CD4-positive, alpha-beta T cell (primary cell): ENCODE measurements at regions not wholly inside any gene's neighbourhood (a gene's known extent, or its start where the extent isn't known, plus 50 kb on each side); places are given as distances from the start of the nearest gene placed in this dataset.

Experiments
- ATAC-seq: fragments of 200-7000 bp; cut with Tn5 transposase; one replicate; pipeline ENCODE4 v1.10.0; 2022; ENCODE audit warnings: mild to moderate bottlenecking; ENCODE audit not compliant: poor library complexity
- CTCF ChIA-PET: fragments of 350-600 bp; sonication (Branson Sonifier 250); formaldehyde crosslinking; loops from one replicate; lab custom pipeline; 2021; ENCODE audit warnings: antibody characterized with exemption, inconsistent platforms; lab: Charles Lee
- POLR2A ChIA-PET: fragments of 350-600 bp; sonication (Branson Sonifier 250); formaldehyde crosslinking; loops from one replicate; lab custom pipeline; 2021; ENCODE audit warnings: antibody characterized with exemption, inconsistent platforms; lab: Charles Lee
- DNase-seq, 14 experiments: peaks; one replicate each; pipeline ENCODE4 v3.0.0-alpha.2; 2013 to 2020; ENCODE audit warnings: mixed read lengths in 2 of 14
- H3K27ac ChIP-seq, 2 donors: one replicate each; pipeline versions ENCODE4 v1.5.1 to v1.7.0; 2013; ENCODE audit warnings: low read length in 2 of 2, low read depth in 1 of 2, mild to moderate bottlenecking in 1 of 2
- H3K27me3 ChIP-seq, 2 experiments: 1 replicate in 1 of 2; 2 replicates in 1 of 2; pipeline versions ENCODE4 v1.6.1 to v1.7.0; 2013; ENCODE audit warnings: low read length in 2 of 2, control low read depth in 1 of 2, mild to moderate bottlenecking in 1 of 2, moderate library complexity in 1 of 2; ENCODE audit not compliant: insufficient read depth in 2 of 2, control insufficient read depth in 1 of 2
- H3K36me3 ChIP-seq: one replicate; pipeline ENCODE4 v1.6.1; 2013; ENCODE audit warnings: low read length, control low read depth; ENCODE audit not compliant: insufficient read depth
- H3K4me1 ChIP-seq: one replicate; pipeline ENCODE4 v1.6.1; 2013; ENCODE audit warnings: low read length, control low read depth; ENCODE audit not compliant: insufficient read depth
- H3K4me3 ChIP-seq: one replicate; pipeline ENCODE4 v1.5.1; 2013; ENCODE audit warnings: mild to moderate bottlenecking, low read length, moderate library complexity
- H3K9me3 ChIP-seq, 2 experiments: 1 replicate in 1 of 2; 2 replicates in 1 of 2; pipeline versions ENCODE4 v1.6.1 to v1.7.0; 2013; ENCODE audit warnings: low read length in 2 of 2, mild to moderate bottlenecking in 2 of 2, control low read depth in 1 of 2, moderate library complexity in 1 of 2; ENCODE audit not compliant: control insufficient read depth in 1 of 2, insufficient read depth in 1 of 2
- H3K27ac Mint-ChIP-seq: one replicate; pipeline ENCODE4 v1.8.0; 2020; ENCODE audit warnings: mixed read lengths
- H3K27me3 Mint-ChIP-seq: one replicate; pipeline ENCODE4 v1.8.0; 2021; ENCODE audit warnings: mixed read lengths
- H3K36me3 Mint-ChIP-seq: one replicate; pipeline ENCODE4 v1.8.0; 2021; ENCODE audit warnings: low read depth, mixed read lengths
- H3K4me1 Mint-ChIP-seq: one replicate; pipeline ENCODE4 v1.8.0; 2021; ENCODE audit warnings: low read depth, mixed read lengths
- H3K4me3 Mint-ChIP-seq: one replicate; pipeline ENCODE4 v1.8.0; 2020; ENCODE audit warnings: mild to moderate bottlenecking, mixed read lengths
- H3K9me3 Mint-ChIP-seq: one replicate; pipeline ENCODE4 v1.8.0; 2020; ENCODE audit warnings: mixed read lengths
- CTCF ChIP-seq: fragments of 200-600 bp; IDR thresholded peaks from one replicate; pipeline ENCODE4 v1.8.0; 2022; ENCODE audit warnings: antibody characterized with exemption, mild to moderate bottlenecking
- intact Hi-C, 2 experiments: fragments of 100-400 bp; cut with DNase I in 1 of 2; cut with micrococcal nuclease in 1 of 2; formaldehyde crosslinking; loops; one replicate each; pipeline versions ENCODE4 v1.15.1 to v1.9.0; 2023 to 2025; cut with DNase I, micrococcal nuclease

GRCh38 chr2:9771481-9772017, 71.7 kb upstream of the TAF1B start:
- Histone ChIP-seq H3K4me1 (peaks cover 22% of the 10 kb centered on the region), H3K36me3 (no peaks in the 10 kb centered on the region), H3K27ac (no peak overlapping the region), H3K27me3 (no peaks in the 10 kb centered on the region), H3K4me3 (no peak overlapping the region), H3K9me3 (no peaks in the 10 kb centered on the region)
- no peaks in the 10 kb centered on the region for H3K27me3 Mint-ChIP-seq
- intact Hi-C loops, result no loop called here
- POLR2A ChIA-PET, result no interaction called here
- DNase-seq, result no peak
- no peak overlapping the region for H3K27ac Mint-ChIP-seq
- no peaks in the 10 kb centered on the region for H3K36me3 Mint-ChIP-seq
- peaks cover 5% of the 10 kb centered on the region for H3K4me1 Mint-ChIP-seq
- H3K9me3 Mint-ChIP-seq, result no peaks in the 10 kb centered on the region
- ATAC-seq, result no peak
- H3K4me3 Mint-ChIP-seq, result no peak overlapping the region
- TF ChIP-seq CTCF, result no peak
- CTCF ChIA-PET, result interaction anchor here (1.9 to 2.0 kb wide), 2 partner anchors 11 to 17 kb away, joined by 4 to 11 read pairs; no protein-coding TSS in a partner anchor

GRCh38 chr2:9772035-9772998, 71.0 kb upstream of the TAF1B start:
- Mint-ChIP-seq H3K4me1 (peaks cover 5% of the 10 kb centered on the region), H3K27ac (no peak overlapping the region), H3K36me3 (no peaks in the 10 kb centered on the region), H3K27me3 (no peaks in the 10 kb centered on the region), H3K9me3 (no peaks in the 10 kb centered on the region), H3K4me3 (no peak overlapping the region)
- ChIA-PET CTCF (no interaction called here), POLR2A (no interaction called here)
- Histone ChIP-seq H3K27ac (no peak overlapping the region), H3K9me3 (no peaks in the 10 kb centered on the region), H3K27me3 (no peaks in the 10 kb centered on the region), H3K4me3 (no peak overlapping the region), H3K36me3 (no peaks in the 10 kb centered on the region), H3K4me1 (peaks cover 23% of the 10 kb centered on the region)
- TF ChIP-seq CTCF, result no peak
- ATAC-seq (no peak), DNase-seq (no peak)
- intact Hi-C loops, result no loop called here

GRCh38 chr2:9772999-9773902, 70.0 kb upstream of the TAF1B start:
- DNase-seq (no peak), ATAC-seq (no peak)
- Histone ChIP-seq H3K27ac (no peak overlapping the region), H3K4me1 (peaks cover 32% of the 10 kb centered on the region), H3K9me3 (no peaks in the 10 kb centered on the region), H3K36me3 (no peaks in the 10 kb centered on the region), H3K27me3 (no peaks in the 10 kb centered on the region), H3K4me3 (no peak overlapping the region)
- CTCF ChIA-PET, result no interaction called here
- Mint-ChIP-seq H3K9me3 (no peaks in the 10 kb centered on the region), H3K4me1 (peaks cover 13% of the 10 kb centered on the region), H3K27ac (no peak overlapping the region), H3K27me3 (no peaks in the 10 kb centered on the region), H3K36me3 (no peaks in the 10 kb centered on the region), H3K4me3 (no peak overlapping the region)
- intact Hi-C loops, result no loop called here
- TF ChIP-seq CTCF, result no peak
- POLR2A ChIA-PET, result interaction anchor here (0.9 kb wide), 1 partner anchor 9 kb away, joined by 3 read pairs; no protein-coding TSS in a partner anchor
